ENCODE measurements at regions not wholly inside any gene's neighbourhood (a gene's known extent, or its start where the extent isn't known, plus 50 kb on each side); places are given as distances from the start of the nearest gene placed in this dataset.
"Not testable (repeated sequence)": the region's sequence is repeated elsewhere in the genome, so short reads cannot be mapped to it uniquely, and the experiment has no call there.

- DNase-seq (ENCODE audit: extremely low read depth in 1 of 11, low read depth in 9 of 11, low spot score in 4 of 11): no peak
These were observed 249.3 kb downstream of the NNT start for GRCh38 chr5:43852279-43852678.

- no peak for DNase-seq (ENCODE audit: extremely low read depth in 1 of 11, low read depth in 9 of 11, low spot score in 4 of 11)
These were observed 248.8 kb downstream of the NNT start for GRCh38 chr5:43851741-43852140.

GRCh38 chr5:43840424-43841125, 237.6 kb downstream of the NNT start:
- no peak for DNase-seq (ENCODE audit: extremely low read depth in 1 of 11, low read depth in 9 of 11, low spot score in 4 of 11)

GRCh38 chr5:43839218-43839617, 236.2 kb downstream of the NNT start:
- no peak for DNase-seq (ENCODE audit: extremely low read depth in 1 of 11, low read depth in 9 of 11, low spot score in 4 of 11)

- DNase-seq (ENCODE audit: extremely low read depth in 1 of 11, low read depth in 9 of 11, low spot score in 4 of 11): no peak
These were observed 235.0 kb downstream of the NNT start for GRCh38 chr5:43837996-43838395.

- DNase-seq (ENCODE audit: extremely low read depth in 1 of 11, low read depth in 9 of 11, low spot score in 4 of 11): no peak
These were observed 234.1 kb downstream of the NNT start for GRCh38 chr5:43837091-43837490.

- no peak for DNase-seq (ENCODE audit: extremely low read depth in 1 of 11, low read depth in 9 of 11, low spot score in 4 of 11)
These were observed 231.0 kb downstream of the NNT start for GRCh38 chr5:43833961-43834360.

GRCh38 chr5:43824325-43824964, 221.5 kb downstream of the NNT start:
- DNase-seq (ENCODE audit: extremely low read depth in 1 of 11, low read depth in 9 of 11, low spot score in 4 of 11): not testable (repeated sequence)

GRCh38 chr5:43818394-43818793, 215.4 kb downstream of the NNT start:
- not testable (repeated sequence) for DNase-seq (ENCODE audit: extremely low read depth in 1 of 11, low read depth in 9 of 11, low spot score in 4 of 11)

GRCh38 chr5:43815497-43815896, 212.5 kb downstream of the NNT start:
- DNase-seq (ENCODE audit: extremely low read depth in 1 of 11, low read depth in 9 of 11, low spot score in 4 of 11): no peak

GRCh38 chr5:43804723-43805122, 201.7 kb downstream of the NNT start:
- no peak for DNase-seq (ENCODE audit: extremely low read depth in 1 of 11, low read depth in 9 of 11, low spot score in 4 of 11)

- DNase-seq (ENCODE audit: extremely low read depth in 1 of 11, low read depth in 9 of 11, low spot score in 4 of 11): no peak
These were observed 201.1 kb downstream of the NNT start for GRCh38 chr5:43804041-43804440.

GRCh38 chr5:43802651-43803050, 199.7 kb downstream of the NNT start:
- no peak for DNase-seq (ENCODE audit: extremely low read depth in 1 of 11, low read depth in 9 of 11, low spot score in 4 of 11)

- DNase-seq (ENCODE audit: extremely low read depth in 1 of 11, low read depth in 9 of 11, low spot score in 4 of 11): no peak
These were observed 199.1 kb downstream of the NNT start for GRCh38 chr5:43802119-43802518.

- no peak for DNase-seq (ENCODE audit: extremely low read depth in 1 of 11, low read depth in 9 of 11, low spot score in 4 of 11)
These were observed 195.8 kb downstream of the NNT start for GRCh38 chr5:43798740-43799139.

- not testable (repeated sequence) for DNase-seq (ENCODE audit: extremely low read depth in 1 of 11, low read depth in 9 of 11, low spot score in 4 of 11)
These were observed 188.9 kb downstream of the NNT start for GRCh38 chr5:43791880-43792279.

GRCh38 chr5:43785198-43785597, 182.2 kb downstream of the NNT start:
- DNase-seq (ENCODE audit: extremely low read depth in 1 of 11, low read depth in 9 of 11, low spot score in 4 of 11): no peak

- DNase-seq (ENCODE audit: extremely low read depth in 1 of 11, low read depth in 9 of 11, low spot score in 4 of 11): no peak
These were observed 177.6 kb downstream of the NNT start for GRCh38 chr5:43780586-43780985.

GRCh38 chr5:43774881-43775399, 172.0 kb downstream of the NNT start:
- no peak for DNase-seq (ENCODE audit: extremely low read depth in 1 of 11, low read depth in 9 of 11, low spot score in 4 of 11)

- no peak for DNase-seq (ENCODE audit: extremely low read depth in 1 of 11, low read depth in 9 of 11, low spot score in 4 of 11)
These were observed 170.5 kb downstream of the NNT start for GRCh38 chr5:43773478-43773844.

All from renal cortex interstitium (tissue), 11 donors.